Coronary artery (tissue), 2 donors: ENCODE measurements at regions not wholly inside any gene's neighbourhood (a gene's known extent, or its start where the extent isn't known, plus 50 kb on each side); places are given as distances from the start of the nearest gene placed in this dataset.
A peak's percentile ranks its signal among the peaks of the same experiment; 100 is the strongest.
"Not testable (repeated sequence)": the region's sequence is repeated elsewhere in the genome, so short reads cannot be mapped to it uniquely, and the experiment has no call there.

Source experiments
- DNase-seq: peaks from one replicate; pipeline ENCODE4 v3.0.0-alpha.2; 2017; ENCODE audit warnings: low spot score
- H3K27ac ChIP-seq, 2 donors: fragments of 200-600 bp; sonication (generic); one replicate each; pipeline ENCODE4 v1.5.1; 2016 to 2019
- H3K4me3 ChIP-seq: fragments of 200-600 bp; sonication (generic); 2 replicates; pipeline ENCODE4 v1.5.1; 2016; ENCODE audit warnings: mild to moderate bottlenecking, moderate library complexity
- TF ChIP-seq, protein P1 (sequence below): fragments of 200-600 bp; sonication (generic); IDR thresholded peaks from one replicate; pipeline ENCODE4 v1.5.1; 2019; ENCODE audit warnings: antibody characterized with exemption

DNA sequence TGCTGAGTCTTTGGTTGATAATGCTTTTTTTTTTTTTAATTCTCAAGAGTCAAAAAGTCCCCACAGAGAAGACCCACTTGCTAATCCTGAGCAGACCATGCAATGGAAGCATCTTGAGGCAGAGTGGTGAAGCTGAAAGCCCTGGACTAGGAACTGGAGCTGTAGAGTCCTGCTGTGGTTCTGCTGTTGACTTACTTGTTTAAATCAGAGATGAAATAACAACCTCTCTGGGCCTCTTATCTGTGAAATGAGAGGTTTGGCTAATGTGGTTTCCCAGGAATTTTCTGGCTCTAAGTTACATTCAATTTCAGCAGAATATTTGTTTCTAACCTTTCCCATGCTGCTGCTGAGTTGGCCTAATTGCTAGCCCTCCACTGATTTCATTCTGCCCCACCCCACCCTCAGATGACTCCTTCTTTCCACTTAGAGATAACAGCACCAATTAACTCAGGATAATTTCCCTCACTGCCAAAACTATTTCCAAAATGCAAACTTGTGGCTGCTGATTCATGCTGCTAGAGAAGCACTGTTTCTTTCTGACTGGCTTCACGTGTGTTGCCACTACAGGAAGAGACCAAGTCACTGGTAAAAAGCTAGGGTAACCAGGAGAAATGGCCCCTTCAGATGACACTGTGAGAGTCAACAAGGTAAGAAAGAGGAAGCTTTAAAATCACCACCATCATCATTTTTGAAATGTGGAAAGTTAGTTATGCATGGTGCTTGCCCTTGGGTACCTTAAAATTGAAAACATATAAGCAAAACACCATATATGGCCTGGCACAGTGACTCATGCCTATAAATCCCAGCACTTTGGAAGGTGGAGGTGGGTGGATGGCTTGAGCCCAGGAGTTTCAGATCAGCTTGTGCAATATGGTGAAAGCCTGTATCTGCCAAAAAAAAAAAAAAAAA lies 326.4 kb downstream of the DCHS2 start:
- H3K27ac ChIP-seq = peak overlapping the region in 1 of 2 donors; percentile 48
- DNase-seq = no peak
- no peak overlapping the region for H3K4me3 ChIP-seq
- TF ChIP-seq, protein P1, sequence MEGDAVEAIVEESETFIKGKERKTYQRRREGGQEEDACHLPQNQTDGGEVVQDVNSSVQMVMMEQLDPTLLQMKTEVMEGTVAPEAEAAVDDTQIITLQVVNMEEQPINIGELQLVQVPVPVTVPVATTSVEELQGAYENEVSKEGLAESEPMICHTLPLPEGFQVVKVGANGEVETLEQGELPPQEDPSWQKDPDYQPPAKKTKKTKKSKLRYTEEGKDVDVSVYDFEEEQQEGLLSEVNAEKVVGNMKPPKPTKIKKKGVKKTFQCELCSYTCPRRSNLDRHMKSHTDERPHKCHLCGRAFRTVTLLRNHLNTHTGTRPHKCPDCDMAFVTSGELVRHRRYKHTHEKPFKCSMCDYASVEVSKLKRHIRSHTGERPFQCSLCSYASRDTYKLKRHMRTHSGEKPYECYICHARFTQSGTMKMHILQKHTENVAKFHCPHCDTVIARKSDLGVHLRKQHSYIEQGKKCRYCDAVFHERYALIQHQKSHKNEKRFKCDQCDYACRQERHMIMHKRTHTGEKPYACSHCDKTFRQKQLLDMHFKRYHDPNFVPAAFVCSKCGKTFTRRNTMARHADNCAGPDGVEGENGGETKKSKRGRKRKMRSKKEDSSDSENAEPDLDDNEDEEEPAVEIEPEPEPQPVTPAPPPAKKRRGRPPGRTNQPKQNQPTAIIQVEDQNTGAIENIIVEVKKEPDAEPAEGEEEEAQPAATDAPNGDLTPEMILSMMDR = no peak

GRCh38 chr4:154160519-154161301 lies 330.9 kb downstream of the DCHS2 start:
- TF ChIP-seq, protein P1 = no peak
- no peak for DNase-seq

GRCh38 chr4:154158361-154159155 lies 333.0 kb downstream of the DCHS2 start:
- no peak for DNase-seq
- H3K4me3 ChIP-seq = no peak overlapping the region
- H3K27ac ChIP-seq = no peak overlapping the region
- TF ChIP-seq, protein P1 = no peak

More at GRCh38 chr4:154160519-154161301, 330.9 kb downstream of the DCHS2 start:
- Histone ChIP-seq H3K4me3 (no peak overlapping the region), H3K27ac (no peak overlapping the region)

GRCh38 chr4:154152546-154152945 lies 339.1 kb downstream of the DCHS2 start:
- Histone ChIP-seq H3K4me3 (no peak overlapping the region), H3K27ac (no peak overlapping the region)
- DNase-seq = no peak
- TF ChIP-seq, protein P1 = no peak

DNA sequence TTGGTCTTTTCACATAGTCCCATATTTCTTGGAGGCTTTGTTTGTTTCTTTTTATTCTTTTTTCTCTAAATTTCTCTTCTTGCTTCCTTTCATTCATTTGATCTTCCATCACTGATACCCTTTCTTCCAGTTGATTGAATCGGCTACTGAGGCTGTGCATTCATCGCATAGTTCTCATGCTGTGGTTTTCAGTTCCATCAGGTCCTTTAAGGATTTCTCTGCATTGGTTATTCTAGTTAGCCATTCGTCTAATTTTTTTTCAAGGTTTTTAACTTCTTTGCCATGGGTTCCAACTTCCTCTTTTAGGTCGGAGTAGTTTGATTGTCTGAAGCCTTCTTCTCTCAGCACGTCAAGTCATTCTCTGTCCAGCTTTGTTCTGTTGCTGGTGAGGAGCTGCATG lies 342.4 kb downstream of the DCHS2 start:
- not testable (repeated sequence) for DNase-seq, H3K27ac ChIP-seq

DNA sequence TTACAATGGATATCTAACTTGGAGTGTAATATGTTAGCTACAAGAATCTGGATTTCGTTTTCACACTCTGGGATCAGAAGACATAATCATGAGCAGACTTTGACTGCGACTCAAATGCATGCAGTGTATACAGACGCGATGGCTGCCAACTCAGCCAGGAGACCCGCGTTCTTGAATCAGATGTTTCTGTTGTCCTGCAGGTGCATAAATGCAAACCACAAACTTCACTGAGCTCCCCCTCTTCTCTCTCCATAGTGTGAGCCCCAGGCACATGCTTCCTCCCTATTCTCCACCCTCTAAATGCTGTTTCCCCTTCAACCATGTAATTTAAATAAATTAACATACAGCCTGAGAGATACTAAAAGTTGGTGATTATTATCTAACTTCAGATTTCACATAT lies 347.9 kb downstream of the DCHS2 start:
- Histone ChIP-seq H3K27ac (no peak overlapping the region), H3K4me3 (no peak overlapping the region)
- DNase-seq = no peak
- TF ChIP-seq, protein P1 = no peak

More for the DNA sequence above, 342.4 kb downstream of the DCHS2 start:
- H3K4me3 ChIP-seq = not testable (repeated sequence)

DNA sequence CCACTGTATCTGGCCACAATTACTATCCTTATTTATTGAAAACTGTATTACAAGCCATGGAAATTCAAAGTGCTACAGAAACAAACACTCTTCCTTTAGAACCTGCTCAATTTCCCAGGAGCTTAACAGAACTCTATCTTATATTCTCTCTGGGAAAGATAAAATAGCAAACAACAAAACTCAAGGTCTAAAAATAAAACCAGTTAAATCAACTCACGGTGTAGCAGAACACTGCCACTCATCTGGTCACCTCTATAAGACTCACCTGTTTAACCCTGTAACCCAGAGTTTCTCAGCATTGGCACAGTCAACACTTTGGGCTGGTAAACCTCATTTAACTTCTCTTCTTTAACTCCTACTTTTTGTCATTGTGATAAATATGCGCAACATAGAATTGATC lies 348.9 kb downstream of the DCHS2 start:
- no peak overlapping the region for H3K27ac ChIP-seq
- no peak for DNase-seq
- TF ChIP-seq, protein P1 = no peak
- no peak overlapping the region for H3K4me3 ChIP-seq
